HUES6 (cell line): ENCODE measurements at regions not wholly inside any gene's neighbourhood (a gene's known extent, or its start where the extent isn't known, plus 50 kb on each side); places are given as distances from the start of the nearest gene placed in this dataset.
"Not testable (repeated sequence)": the region's sequence is repeated elsewhere in the genome, so short reads cannot be mapped to it uniquely, and the experiment has no call there.

Experiments used
- H3K27ac ChIP-seq: 2 replicates; pipeline ENCODE4 v1.7.0; 2013; ENCODE audit warnings: low read depth, mild to moderate bottlenecking, low read length, inconsistent platforms
- H3K27me3 ChIP-seq: 2 replicates; pipeline ENCODE4 v1.6.1; 2013; ENCODE audit warnings: low read length; ENCODE audit not compliant: control insufficient read depth, insufficient read depth
- H3K36me3 ChIP-seq: 2 replicates; pipeline ENCODE4 v1.6.1; 2013; ENCODE audit warnings: low read length; ENCODE audit not compliant: control insufficient read depth, insufficient read depth
- H3K4me1 ChIP-seq: 2 replicates; pipeline ENCODE4 v1.6.1; 2013; ENCODE audit warnings: low read length; ENCODE audit not compliant: control insufficient read depth, insufficient read depth
- H3K4me3 ChIP-seq: 2 replicates; pipeline ENCODE4 v1.5.1; 2013; ENCODE audit warnings: low read depth, low read length
- H3K9ac ChIP-seq: one replicate; pipeline ENCODE4 v1.6.1; 2013; ENCODE audit warnings: mild to moderate bottlenecking, low read length
- H3K9me3 ChIP-seq: 2 replicates; pipeline ENCODE4 v1.6.1; 2013; ENCODE audit warnings: low read depth, low read length; ENCODE audit not compliant: control insufficient read depth, insufficient read depth

GRCh38 chr22:47613181-47613580 is 850.7 kb downstream of the TBC1D22A start:
- H3K4me1 ChIP-seq, H3K36me3 ChIP-seq, H3K27me3 ChIP-seq, H3K4me3 ChIP-seq, H3K27ac ChIP-seq, H3K9ac ChIP-seq: not testable (repeated sequence)
- H3K9me3 ChIP-seq, result peaks cover 69% of the 10 kb centered on the region

GRCh38 chr22:47612311-47612910 is 850.0 kb downstream of the TBC1D22A start:
- Histone ChIP-seq H3K9me3 (peaks cover 68% of the 10 kb centered on the region), H3K4me1 (no peaks in the 10 kb centered on the region), H3K27me3 (no peaks in the 10 kb centered on the region)

GRCh38 chr22:47610764-47611163 is 848.3 kb downstream of the TBC1D22A start:
- Histone ChIP-seq H3K27me3 (no peaks in the 10 kb centered on the region), H3K27ac (no peak overlapping the region), H3K9ac (no peak overlapping the region), H3K4me3 (no peak overlapping the region), H3K4me1 (no peaks in the 10 kb centered on the region), H3K9me3 (peaks cover 70% of the 10 kb centered on the region), H3K36me3 (no peaks in the 10 kb centered on the region)

More at GRCh38 chr22:47612311-47612910, 850.0 kb downstream of the TBC1D22A start:
- H3K36me3 ChIP-seq, result no peaks in the 10 kb centered on the region
- no peak overlapping the region for H3K27ac ChIP-seq
- H3K9ac ChIP-seq, result no peak overlapping the region
- H3K4me3 ChIP-seq, result no peak overlapping the region

GRCh38 chr22:47610281-47610680 is 847.8 kb downstream of the TBC1D22A start:
- Histone ChIP-seq H3K4me3 (no peak overlapping the region), H3K9me3 (peaks cover 71% of the 10 kb centered on the region), H3K9ac (no peak overlapping the region), H3K36me3 (no peaks in the 10 kb centered on the region), H3K27ac (no peak overlapping the region), H3K27me3 (no peaks in the 10 kb centered on the region), H3K4me1 (no peaks in the 10 kb centered on the region)

- H3K4me3 ChIP-seq, result no peak overlapping the region
Measured at GRCh38 chr22:47609653-47610052, 847.2 kb downstream of the TBC1D22A start.

GRCh38 chr22:47608421-47608820 is 846.0 kb downstream of the TBC1D22A start:
- Histone ChIP-seq H3K4me3 (no peak overlapping the region), H3K36me3 (no peaks in the 10 kb centered on the region), H3K27ac (no peak overlapping the region), H3K9ac (no peak overlapping the region), H3K4me1 (no peaks in the 10 kb centered on the region), H3K27me3 (no peaks in the 10 kb centered on the region), H3K9me3 (peaks cover 70% of the 10 kb centered on the region)

More at GRCh38 chr22:47609653-47610052, 847.2 kb downstream of the TBC1D22A start:
- H3K9me3 ChIP-seq, result peaks cover 70% of the 10 kb centered on the region
- H3K27me3 ChIP-seq, result no peaks in the 10 kb centered on the region
- no peak overlapping the region for H3K27ac ChIP-seq
- H3K9ac ChIP-seq, result no peak overlapping the region
- H3K4me1 ChIP-seq, result no peaks in the 10 kb centered on the region
- no peaks in the 10 kb centered on the region for H3K36me3 ChIP-seq

- Histone ChIP-seq H3K4me1 (no peaks in the 10 kb centered on the region), H3K4me3 (no peak overlapping the region)
Measured at GRCh38 chr22:47607486-47607885, 845.0 kb downstream of the TBC1D22A start.

GRCh38 chr22:47606426-47606825 is 844.0 kb downstream of the TBC1D22A start:
- H3K27me3 ChIP-seq, result no peaks in the 10 kb centered on the region
- no peak overlapping the region for H3K4me3 ChIP-seq
- H3K9me3 ChIP-seq, result peaks cover 76% of the 10 kb centered on the region

More at GRCh38 chr22:47607486-47607885, 845.0 kb downstream of the TBC1D22A start:
- no peak overlapping the region for H3K9ac ChIP-seq
- no peaks in the 10 kb centered on the region for H3K36me3 ChIP-seq
- H3K27ac ChIP-seq, result no peak overlapping the region
- H3K27me3 ChIP-seq, result no peaks in the 10 kb centered on the region
- peaks cover 73% of the 10 kb centered on the region for H3K9me3 ChIP-seq

GRCh38 chr22:47605886-47606285 is 843.4 kb downstream of the TBC1D22A start:
- Histone ChIP-seq H3K36me3 (no peaks in the 10 kb centered on the region), H3K9me3 (peaks cover 81% of the 10 kb centered on the region), H3K9ac (no peak overlapping the region)

More at GRCh38 chr22:47606426-47606825, 844.0 kb downstream of the TBC1D22A start:
- no peak overlapping the region for H3K27ac ChIP-seq
- no peak overlapping the region for H3K9ac ChIP-seq
- no peaks in the 10 kb centered on the region for H3K36me3 ChIP-seq
- H3K4me1 ChIP-seq, result no peaks in the 10 kb centered on the region

GRCh38 chr22:47605441-47605840 is 843.0 kb downstream of the TBC1D22A start:
- Histone ChIP-seq H3K27me3 (no peaks in the 10 kb centered on the region), H3K27ac (no peak overlapping the region), H3K9ac (no peak overlapping the region), H3K36me3 (no peaks in the 10 kb centered on the region), H3K9me3 (peaks cover 77% of the 10 kb centered on the region), H3K4me3 (no peak overlapping the region), H3K4me1 (no peaks in the 10 kb centered on the region)

More at GRCh38 chr22:47605886-47606285, 843.4 kb downstream of the TBC1D22A start:
- no peaks in the 10 kb centered on the region for H3K27me3 ChIP-seq
- no peak overlapping the region for H3K27ac ChIP-seq
- no peak overlapping the region for H3K4me3 ChIP-seq
- H3K4me1 ChIP-seq, result no peaks in the 10 kb centered on the region

GRCh38 chr22:47604563-47604962 is 842.1 kb downstream of the TBC1D22A start:
- Histone ChIP-seq H3K9me3 (peaks cover 71% of the 10 kb centered on the region), H3K9ac (no peak overlapping the region), H3K27ac (no peak overlapping the region), H3K36me3 (no peaks in the 10 kb centered on the region), H3K27me3 (no peaks in the 10 kb centered on the region), H3K4me3 (no peak overlapping the region), H3K4me1 (no peaks in the 10 kb centered on the region)
